Cardiac fibroblast (primary cell): ENCODE measurements at regions not wholly inside any gene's neighbourhood (a gene's known extent, or its start where the extent isn't known, plus 50 kb on each side); places are given as distances from the start of the nearest gene placed in this dataset.

Source experiments
- DNase-seq, 2 donors: peaks; one replicate each; pipeline versions ENCODE4 v3.0.0 to v3.0.0-alpha.2; 2010; ENCODE audit warnings: low read depth in 2 of 2
- H3K4me3 ChIP-seq, 2 donors: replicated peaks in 1 of 2; 1 replicate in 1 of 2; 2 replicates in 1 of 2; pipeline ENCODE4 v1.5.1; 2011; ENCODE audit warnings: low read depth in 2 of 2, low read length in 2 of 2, mild to moderate bottlenecking in 2 of 2, moderate library complexity in 1 of 2
- TF ChIP-seq, protein P1 (sequence below): IDR thresholded peaks from one replicate; pipeline ENCODE4 v1.5.1; 2011; ENCODE audit warnings: low read depth, mild to moderate bottlenecking, low read length, inconsistent platforms

DNA sequence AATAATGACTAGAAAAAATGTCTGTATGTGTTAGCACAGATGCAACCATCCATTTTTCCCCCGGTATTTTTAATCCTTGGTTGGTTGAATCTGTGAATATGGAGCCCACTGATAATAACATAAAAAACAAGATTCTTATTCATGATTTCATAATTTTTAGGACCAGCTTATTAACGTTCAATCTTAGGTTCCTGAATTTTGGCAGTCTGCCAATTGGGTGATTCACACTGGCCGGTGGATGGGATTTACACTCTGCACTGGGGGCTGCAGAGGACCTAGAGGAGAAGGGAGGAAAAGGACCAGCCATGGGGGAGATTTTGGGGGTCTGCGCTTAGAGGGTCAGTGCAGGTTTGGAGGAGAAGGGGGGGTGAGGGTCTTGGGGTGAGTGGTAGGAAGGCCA is 327.9 kb downstream of the ACTR3B start:
- TF ChIP-seq, protein P1, sequence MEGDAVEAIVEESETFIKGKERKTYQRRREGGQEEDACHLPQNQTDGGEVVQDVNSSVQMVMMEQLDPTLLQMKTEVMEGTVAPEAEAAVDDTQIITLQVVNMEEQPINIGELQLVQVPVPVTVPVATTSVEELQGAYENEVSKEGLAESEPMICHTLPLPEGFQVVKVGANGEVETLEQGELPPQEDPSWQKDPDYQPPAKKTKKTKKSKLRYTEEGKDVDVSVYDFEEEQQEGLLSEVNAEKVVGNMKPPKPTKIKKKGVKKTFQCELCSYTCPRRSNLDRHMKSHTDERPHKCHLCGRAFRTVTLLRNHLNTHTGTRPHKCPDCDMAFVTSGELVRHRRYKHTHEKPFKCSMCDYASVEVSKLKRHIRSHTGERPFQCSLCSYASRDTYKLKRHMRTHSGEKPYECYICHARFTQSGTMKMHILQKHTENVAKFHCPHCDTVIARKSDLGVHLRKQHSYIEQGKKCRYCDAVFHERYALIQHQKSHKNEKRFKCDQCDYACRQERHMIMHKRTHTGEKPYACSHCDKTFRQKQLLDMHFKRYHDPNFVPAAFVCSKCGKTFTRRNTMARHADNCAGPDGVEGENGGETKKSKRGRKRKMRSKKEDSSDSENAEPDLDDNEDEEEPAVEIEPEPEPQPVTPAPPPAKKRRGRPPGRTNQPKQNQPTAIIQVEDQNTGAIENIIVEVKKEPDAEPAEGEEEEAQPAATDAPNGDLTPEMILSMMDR: no peak
- no peak overlapping the region for H3K4me3 ChIP-seq

DNA sequence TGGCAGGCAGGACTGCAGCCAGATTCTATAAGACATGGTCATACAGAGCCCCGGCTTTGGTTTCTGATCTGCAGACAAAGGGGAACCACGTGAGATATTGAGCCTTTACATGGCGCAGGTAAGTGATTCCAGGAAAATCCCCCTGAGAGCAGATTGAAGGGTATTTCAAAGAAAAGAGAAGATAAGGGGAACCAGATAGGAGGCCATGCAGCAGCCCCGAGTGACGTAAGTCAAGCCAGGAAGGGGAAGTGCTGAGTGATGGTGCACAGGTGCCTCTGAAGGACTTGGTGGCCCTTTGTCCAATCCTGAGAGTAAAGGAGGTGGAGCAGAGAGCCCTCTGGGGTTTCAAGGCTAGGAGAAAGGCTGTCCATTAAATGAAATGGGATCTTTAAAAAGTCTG is 329.0 kb downstream of the ACTR3B start:
- TF ChIP-seq, protein P1: no peak
- no peak for DNase-seq
- no peak overlapping the region for H3K4me3 ChIP-seq

More for the DNA sequence above, 327.9 kb downstream of the ACTR3B start:
- peak in 1 of 2 donors; percentile 6 for DNase-seq

DNA sequence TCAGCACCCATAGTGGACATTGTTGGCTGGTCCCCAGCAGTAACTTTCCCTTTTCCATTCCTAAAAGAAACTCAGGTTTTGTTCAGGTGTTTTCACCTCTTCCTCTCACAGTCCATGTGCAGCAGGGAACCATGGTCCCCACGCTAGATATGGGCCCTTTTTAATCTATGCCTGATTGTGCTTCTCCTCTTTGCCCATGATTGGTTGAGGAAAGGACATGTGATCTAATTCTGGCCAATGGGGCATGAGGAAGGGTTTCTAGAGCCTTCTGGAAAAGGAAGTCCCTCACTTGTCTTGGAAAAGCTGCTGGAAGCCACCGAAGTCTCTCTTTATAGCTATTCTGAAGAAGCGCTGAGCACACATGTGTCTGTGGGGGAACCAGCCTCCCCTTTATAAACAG is 330.7 kb downstream of the ACTR3B start:
- DNase-seq: no peak
- no peak overlapping the region for H3K4me3 ChIP-seq
- TF ChIP-seq, protein P1: no peak

DNA sequence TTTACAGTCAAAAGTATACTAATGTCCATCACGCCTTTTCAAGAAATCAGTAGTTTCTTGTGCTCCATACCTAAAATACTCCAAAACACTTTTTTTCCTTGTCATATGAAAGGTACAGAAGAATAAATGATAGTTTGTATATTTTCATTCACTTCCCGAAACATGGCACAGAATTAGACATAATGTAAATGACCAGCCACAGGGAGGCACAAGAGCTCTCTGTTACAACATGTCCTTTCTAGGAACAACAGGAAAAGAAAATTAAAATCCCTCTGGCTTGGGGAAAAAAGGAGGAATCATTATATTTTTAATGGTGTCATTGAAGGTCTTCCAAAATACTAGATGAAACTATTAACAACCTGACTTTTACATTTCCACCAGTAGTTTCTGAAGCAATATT is 331.2 kb downstream of the ACTR3B start:
- H3K4me3 ChIP-seq: no peak overlapping the region
- TF ChIP-seq, protein P1: no peak
- no peak for DNase-seq

DNA sequence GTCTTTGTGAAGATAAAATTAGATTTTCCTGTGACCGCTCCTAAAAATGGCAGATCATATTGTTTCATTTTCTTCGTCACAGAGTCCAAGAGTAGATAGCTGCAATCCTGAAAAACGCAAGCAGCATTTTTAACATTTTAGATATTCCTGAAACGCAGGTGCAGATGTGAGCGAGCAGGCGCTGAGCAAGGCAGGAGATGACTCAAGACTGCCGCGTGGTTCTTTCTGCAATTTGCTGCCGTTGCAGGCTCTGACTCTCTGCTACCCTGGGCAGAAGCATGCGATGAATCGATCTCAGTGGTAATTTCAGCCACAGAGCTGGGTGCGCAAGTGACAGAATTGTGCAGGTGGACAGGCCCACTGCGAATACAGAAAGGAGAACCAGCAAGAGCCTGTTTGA is 331.9 kb downstream of the ACTR3B start:
- no peak for DNase-seq
- TF ChIP-seq, protein P1: no peak
- no peak overlapping the region for H3K4me3 ChIP-seq

DNA sequence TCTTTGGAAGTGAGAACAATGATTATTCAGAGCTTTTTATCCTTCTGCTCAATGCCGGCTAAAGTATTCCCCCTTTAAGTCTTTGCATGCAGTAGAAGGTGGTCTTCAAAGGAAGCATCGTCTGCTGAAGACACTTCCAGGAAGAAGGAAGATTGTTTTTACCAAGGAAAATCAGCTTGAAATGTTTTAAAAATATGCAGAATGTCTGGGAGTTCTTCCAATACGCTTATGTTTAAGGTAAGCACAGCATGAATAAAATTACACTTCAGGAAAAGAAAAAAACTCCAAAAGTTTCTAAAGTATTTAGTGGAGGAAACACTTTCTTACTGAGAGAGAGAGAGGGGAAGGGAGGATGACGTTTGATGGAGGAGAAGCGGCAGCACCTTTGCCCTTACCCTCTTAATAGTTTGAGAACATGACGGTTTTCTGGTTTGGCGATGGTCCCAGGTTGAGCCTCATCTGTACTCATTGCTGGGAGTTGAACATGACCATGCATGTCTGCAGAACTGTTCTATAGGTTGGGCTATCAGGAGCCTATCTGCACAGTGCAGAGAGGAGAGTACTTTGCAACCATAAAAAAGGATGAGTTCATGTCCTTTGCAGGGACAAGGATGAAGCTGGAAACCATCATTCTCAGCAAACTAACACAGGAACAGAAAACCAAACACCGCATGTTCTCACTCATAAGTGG is 338.1 kb downstream of the ACTR3B start:
- no peak for DNase-seq
- no peak overlapping the region for H3K4me3 ChIP-seq
- TF ChIP-seq, protein P1: no peak

DNA sequence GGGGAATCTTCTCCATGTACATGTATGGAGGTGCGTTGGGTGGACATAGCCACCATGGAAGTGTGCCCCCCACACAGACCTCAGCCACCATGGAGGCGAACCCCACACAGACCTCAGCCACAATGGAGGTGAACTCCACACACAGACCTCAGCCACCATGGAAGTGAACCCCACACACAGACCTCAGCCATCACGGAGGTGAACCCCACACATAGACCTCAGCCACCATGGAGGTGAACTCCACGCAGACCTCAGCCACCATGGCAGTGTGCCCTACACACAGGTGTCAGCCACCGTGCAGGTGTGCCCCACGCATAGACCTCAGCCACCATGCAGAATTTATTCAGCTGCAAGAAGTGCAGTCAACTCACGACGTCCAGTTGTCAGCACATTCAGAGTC is 339.7 kb downstream of the ACTR3B start:
- no peak overlapping the region for H3K4me3 ChIP-seq
- no peak for DNase-seq

More for the DNA sequence above, 339.7 kb downstream of the ACTR3B start:
- TF ChIP-seq, protein P1: no peak
